H4 (cell line): ENCODE measurements at regions not wholly inside any gene's neighbourhood (a gene's known extent, or its start where the extent isn't known, plus 50 kb on each side); places are given as distances from the start of the nearest gene placed in this dataset.

Experiments used
- DNase-seq: peaks from one replicate; pipeline ENCODE4 v3.0.0-alpha.2; 2015; ENCODE audit warnings: low spot score

DNA sequence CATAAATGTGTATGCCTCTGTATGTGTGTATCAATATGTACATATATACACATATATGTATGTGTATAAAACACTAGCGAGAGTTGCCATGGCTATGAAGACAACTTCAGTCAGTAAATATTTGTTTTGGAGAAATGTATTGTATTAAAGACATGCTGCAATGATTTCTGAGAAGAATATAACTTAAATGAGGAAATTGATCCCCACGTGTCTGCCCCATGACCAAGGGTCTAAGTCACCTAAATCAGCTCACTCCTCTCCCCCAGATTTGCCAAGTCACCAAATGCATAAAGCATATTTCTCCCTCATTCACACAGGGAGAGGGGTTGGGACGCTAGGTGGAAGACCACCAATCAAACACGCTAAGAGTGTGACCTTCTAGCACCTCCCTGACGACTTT is 58.3 kb upstream of the LYST start:
- DNase-seq: no peak

DNA sequence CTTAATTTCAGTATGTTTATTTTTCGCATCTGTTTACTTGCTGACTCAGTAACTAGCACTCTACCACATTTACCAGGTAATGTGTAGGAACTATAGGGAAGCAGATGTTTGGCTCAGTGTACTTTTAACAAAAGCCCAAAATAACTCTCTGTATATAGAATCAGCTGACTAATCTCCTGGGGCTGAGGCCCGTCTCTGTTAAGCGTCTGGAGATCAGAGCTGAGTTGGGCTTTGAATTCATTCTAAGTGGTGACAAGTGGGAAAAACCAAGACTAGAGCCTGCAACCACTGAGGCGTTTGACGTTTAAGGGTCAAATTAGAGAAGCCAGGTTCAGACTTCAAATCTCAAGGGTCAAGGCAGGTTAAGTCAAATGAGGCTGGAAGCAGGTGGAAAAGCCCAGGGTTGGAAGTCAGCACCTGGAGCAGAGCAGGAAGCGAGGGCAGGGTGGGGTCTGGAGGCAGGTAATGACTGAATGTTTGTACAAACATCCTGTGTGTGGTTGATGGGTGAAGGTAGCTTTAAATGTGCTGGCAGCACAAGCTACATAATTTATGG is 56.8 kb upstream of the LYST start:
- no peak for DNase-seq

DNA sequence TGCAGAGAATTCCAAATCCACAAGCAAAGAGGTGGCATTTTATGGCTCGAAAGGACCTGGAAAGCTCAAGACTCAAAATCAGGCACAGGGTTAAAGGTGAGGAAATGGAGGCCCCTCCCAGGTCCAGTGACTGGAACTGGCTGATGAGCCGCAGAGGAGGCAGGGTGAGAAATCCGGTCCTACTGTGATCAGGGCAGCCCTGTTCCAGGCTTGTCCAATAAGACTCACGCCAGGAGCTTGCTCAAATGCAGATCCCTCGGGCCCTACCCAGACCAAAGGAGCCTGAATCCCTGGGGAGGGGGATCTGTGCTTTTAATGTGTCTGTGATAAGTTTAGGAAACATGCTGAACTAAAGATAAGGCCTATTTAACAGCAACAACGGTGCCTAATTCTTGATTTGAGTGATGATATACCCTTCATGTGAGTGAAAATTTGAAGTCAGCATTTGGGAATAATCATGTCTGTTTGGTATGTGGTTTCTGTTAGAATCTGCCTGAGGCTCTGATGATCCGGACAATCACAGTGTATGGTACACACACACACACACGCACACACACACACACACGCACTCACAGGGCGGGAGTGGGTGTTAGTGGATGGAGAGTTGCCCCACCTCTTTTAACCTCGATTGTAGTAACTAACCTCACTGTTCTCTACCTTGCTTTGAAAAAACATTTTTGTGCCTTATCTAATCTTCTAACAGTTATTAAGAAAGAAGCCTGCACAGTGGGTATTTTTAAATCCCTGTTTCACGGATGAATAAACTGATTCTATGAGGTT is 54.1 kb upstream of the LYST start:
- DNase-seq: no peak

DNA sequence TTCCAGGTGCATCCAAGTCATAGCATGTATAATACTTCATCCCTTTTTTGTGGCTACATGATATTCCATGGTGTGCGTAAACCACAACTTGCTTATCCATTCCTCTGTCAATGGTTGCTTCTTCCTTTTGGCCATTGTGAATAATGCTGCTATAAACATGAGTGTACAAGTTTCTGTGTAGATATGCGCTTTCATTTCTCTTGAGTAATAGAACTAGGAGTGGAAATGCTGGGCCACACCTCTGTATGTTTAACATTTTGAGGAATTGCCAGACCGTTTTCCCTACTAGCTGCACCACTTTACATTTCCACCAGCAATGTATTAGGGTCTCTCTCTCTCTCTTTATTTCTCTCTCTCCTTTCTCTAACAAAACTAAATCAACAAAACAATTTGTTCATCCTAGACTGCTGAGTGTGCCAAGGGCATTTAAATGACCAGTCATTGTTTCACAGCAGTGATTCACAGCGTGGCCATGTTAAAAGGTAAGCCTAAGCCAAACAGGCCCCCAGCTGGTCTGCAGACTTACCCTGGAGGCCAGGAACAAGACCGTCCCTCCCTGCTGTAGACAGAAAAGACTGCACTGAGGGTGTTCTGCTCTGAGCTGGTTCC is 53.2 kb upstream of the LYST start:
- peak; percentile 86 for DNase-seq

DNA sequence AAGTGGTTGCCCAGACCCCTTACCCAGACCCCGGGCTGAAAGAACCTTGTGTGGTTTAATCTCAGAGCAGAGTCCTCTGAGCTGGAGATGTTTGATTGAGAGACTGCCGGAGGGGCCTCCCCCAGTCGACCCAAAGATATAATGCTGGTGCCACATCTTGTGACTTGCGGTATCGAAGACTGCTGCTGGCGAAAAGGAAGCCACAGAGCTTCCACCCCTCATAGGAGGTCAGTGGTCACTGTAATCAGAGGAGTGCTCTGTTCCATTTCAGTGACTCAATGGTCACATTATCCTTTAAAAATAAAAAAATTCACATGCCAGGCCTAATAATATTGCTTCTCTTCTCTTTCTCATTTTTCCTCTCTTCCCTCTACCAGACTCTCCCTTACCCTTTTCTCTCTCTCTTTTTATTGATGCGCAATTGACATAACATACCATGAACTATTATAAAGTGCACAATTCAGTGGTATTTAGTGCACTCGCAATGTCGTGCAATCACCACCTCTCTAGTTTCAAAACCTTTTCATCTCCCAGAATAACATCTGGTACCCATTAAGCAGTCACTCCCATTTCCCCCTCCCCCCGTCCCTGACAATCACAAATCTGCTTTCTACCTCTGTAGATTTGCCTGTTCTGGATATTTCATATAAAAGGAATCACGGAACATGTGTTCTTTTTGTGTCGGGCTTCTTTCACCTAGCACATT is 52.6 kb upstream of the LYST start:
- peak; percentile 71 for DNase-seq

DNA sequence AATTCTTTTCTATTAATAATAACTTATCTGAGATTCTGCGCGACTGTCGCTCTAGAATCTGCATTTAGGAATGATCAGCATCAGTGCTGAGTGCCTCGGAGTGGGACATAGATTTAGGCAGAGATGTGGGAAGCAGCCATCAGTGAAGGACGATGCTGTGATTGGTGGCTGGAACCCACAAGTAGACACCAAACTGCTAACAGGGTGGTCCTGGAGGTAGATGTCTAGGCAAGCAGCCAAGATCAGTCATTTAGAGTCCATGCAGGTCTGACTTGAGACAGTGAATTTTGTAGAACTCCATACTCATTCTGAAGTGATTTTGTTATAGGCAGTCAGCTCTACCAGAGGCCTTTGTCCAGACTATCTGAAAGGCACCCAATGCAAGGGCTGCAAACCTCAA is 51.8 kb upstream of the LYST start:
- peak; percentile 8 for DNase-seq

DNA sequence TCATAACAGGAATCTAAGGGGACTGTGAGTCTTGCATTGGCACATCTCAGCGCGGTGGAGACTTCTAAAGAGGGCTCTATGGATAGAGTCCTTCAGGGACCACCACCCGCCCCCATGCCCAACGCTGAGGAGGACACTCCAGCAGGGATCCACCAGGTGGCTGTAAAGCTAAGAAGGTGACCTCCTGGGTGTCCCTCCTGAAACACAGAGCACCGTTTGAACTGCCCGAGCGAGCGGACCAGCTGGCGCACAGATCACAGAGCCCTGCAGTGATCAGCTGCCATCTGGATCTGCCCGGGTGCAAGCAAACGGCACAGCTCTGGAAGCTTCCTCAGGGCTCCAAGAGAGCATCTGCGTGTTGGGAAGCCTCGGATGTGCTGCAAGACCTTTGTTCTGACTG is 51.3 kb upstream of the LYST start:
- DNase-seq: no peak

DNA sequence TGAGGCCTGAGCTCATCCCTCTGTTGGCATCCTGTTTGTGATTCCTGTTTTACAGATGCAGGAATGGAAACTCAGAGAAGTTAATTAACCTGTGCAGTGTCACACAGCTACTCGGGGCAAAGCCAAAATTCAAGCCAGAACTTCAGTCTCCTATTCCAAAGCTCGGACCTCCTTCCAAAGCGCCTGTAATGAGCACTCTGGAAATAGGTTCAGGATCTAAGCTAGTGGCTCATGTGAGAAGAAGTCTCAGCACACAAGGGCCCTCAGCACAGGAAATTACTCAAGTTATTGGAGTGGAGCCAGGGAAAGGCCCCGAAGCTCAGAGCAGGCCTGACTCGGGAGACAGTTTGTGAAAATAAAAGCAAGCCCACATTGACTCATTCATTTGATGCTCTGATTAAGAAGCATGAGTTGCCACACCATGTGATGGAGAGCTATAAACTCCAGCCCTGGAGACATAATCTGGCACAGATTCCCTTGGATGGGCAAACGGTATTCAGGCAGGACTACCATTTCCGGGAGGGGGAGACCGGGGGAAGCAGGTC is 50.6 kb upstream of the LYST start:
- DNase-seq: peak; percentile 99
